Progenitor cell of endocrine pancreas (in vitro differentiated cells): ENCODE measurements at regions not wholly inside any gene's neighbourhood (a gene's known extent, or its start where the extent isn't known, plus 50 kb on each side); places are given as distances from the start of the nearest gene placed in this dataset.

Experiments used
- DNase-seq: peaks from one replicate; pipeline ENCODE4 v3.0.0; 2021; ENCODE audit warnings: low spot score; ENCODE audit not compliant: unreplicated experiment
- H3K27ac Mint-ChIP-seq: 2 replicates; pipeline ENCODE4 v1.8.0; 2021; ENCODE audit warnings: mild to moderate bottlenecking, moderate library complexity, mixed read lengths
- H3K27me3 Mint-ChIP-seq: 2 replicates; pipeline ENCODE4 v1.8.0; 2021; ENCODE audit warnings: mixed read lengths
- H3K36me3 Mint-ChIP-seq: 2 replicates; pipeline ENCODE4 v1.8.0; 2022; ENCODE audit warnings: mixed read lengths; ENCODE audit not compliant: insufficient read depth
- H3K4me1 Mint-ChIP-seq: 2 replicates; pipeline ENCODE4 v1.8.0; 2021; ENCODE audit warnings: low read depth, mixed read lengths
- H3K4me3 Mint-ChIP-seq: 2 replicates; pipeline ENCODE4 v1.8.0; 2021; ENCODE audit warnings: low read depth, mild to moderate bottlenecking, moderate library complexity, mixed read lengths
- H3K9me3 Mint-ChIP-seq: 2 replicates; pipeline ENCODE4 v1.8.0; 2021; ENCODE audit warnings: low read depth, mixed read lengths
- CTCF ChIP-seq: fragments of 200-600 bp; sonication (generic); IDR thresholded peaks from one replicate; pipeline ENCODE4 v1.5.0; 2021; ENCODE audit warnings: antibody characterized with exemption, mild to moderate bottlenecking; ENCODE audit not compliant: unreplicated experiment

- H3K27me3 Mint-ChIP-seq = no peaks in the 10 kb centered on the region
Measured at GRCh38 chr2:23268467-23269263, 116.3 kb upstream of the KLHL29 start.

GRCh38 chr2:23269747-23270146 is 115.2 kb upstream of the KLHL29 start:
- Mint-ChIP-seq H3K27me3 (no peaks in the 10 kb centered on the region), H3K36me3 (no peaks in the 10 kb centered on the region), H3K4me1 (peaks cover 9% of the 10 kb centered on the region), H3K4me3 (no peak overlapping the region), H3K27ac (no peak overlapping the region), H3K9me3 (no peaks in the 10 kb centered on the region)
- DNase-seq = no peak
- TF ChIP-seq CTCF = no peak

More at GRCh38 chr2:23268467-23269263, 116.3 kb upstream of the KLHL29 start:
- Mint-ChIP-seq H3K36me3 (no peaks in the 10 kb centered on the region), H3K4me3 (no peak overlapping the region), H3K9me3 (no peaks in the 10 kb centered on the region), H3K4me1 (peaks cover 9% of the 10 kb centered on the region), H3K27ac (no peak overlapping the region)
- TF ChIP-seq CTCF = no peak
- DNase-seq = no peak

- TF ChIP-seq CTCF = no peak
- no peaks in the 10 kb centered on the region for H3K27me3 Mint-ChIP-seq
- H3K4me3 Mint-ChIP-seq = no peak overlapping the region
- H3K9me3 Mint-ChIP-seq = no peaks in the 10 kb centered on the region
- no peak overlapping the region for H3K27ac Mint-ChIP-seq
- H3K4me1 Mint-ChIP-seq = peaks cover 9% of the 10 kb centered on the region
- H3K36me3 Mint-ChIP-seq = no peaks in the 10 kb centered on the region
- no peak for DNase-seq
Measured at GRCh38 chr2:23270810-23271209, 114.2 kb upstream of the KLHL29 start.

- Mint-ChIP-seq H3K27ac (no peak overlapping the region), H3K4me3 (no peak overlapping the region), H3K9me3 (no peaks in the 10 kb centered on the region), H3K36me3 (no peaks in the 10 kb centered on the region), H3K27me3 (peaks cover under 1% of the 10 kb centered on the region), H3K4me1 (peaks cover 9% of the 10 kb centered on the region)
- DNase-seq = no peak
- no peak for TF ChIP-seq CTCF
Measured at GRCh38 chr2:23271230-23271629, 113.7 kb upstream of the KLHL29 start.

- no peaks in the 10 kb centered on the region for H3K36me3 Mint-ChIP-seq
- H3K4me3 Mint-ChIP-seq = no peak overlapping the region
- no peak overlapping the region for H3K27ac Mint-ChIP-seq
- H3K27me3 Mint-ChIP-seq = peaks cover 7% of the 10 kb centered on the region
- no peaks in the 10 kb centered on the region for H3K9me3 Mint-ChIP-seq
- H3K4me1 Mint-ChIP-seq = peaks cover 9% of the 10 kb centered on the region
- DNase-seq = no peak
- TF ChIP-seq CTCF = no peak
Measured at GRCh38 chr2:23273786-23274185, 111.2 kb upstream of the KLHL29 start.
